HFF-Myc (cell line): ENCODE measurements at regions not wholly inside any gene's neighbourhood (a gene's known extent, or its start where the extent isn't known, plus 50 kb on each side); places are given as distances from the start of the nearest gene placed in this dataset.

Source experiments
- DNase-seq: peaks from one replicate; pipeline ENCODE4 v3.0.0-alpha.2; 2011; ENCODE audit warnings: low read depth; ENCODE audit errors: extremely low read depth
- H3K4me3 ChIP-seq: replicated peaks from 2 replicates; pipeline ENCODE4 v1.5.1; 2011; ENCODE audit warnings: low read depth, mild to moderate bottlenecking, control low read depth, low read length
- TF ChIP-seq, protein P1 (sequence below): IDR thresholded peaks from 2 replicates; pipeline ENCODE4 v1.5.1; 2012; ENCODE audit warnings: mild to moderate bottlenecking, low read depth, low read length, control low read depth; ENCODE audit errors: missing control alignments

DNA sequence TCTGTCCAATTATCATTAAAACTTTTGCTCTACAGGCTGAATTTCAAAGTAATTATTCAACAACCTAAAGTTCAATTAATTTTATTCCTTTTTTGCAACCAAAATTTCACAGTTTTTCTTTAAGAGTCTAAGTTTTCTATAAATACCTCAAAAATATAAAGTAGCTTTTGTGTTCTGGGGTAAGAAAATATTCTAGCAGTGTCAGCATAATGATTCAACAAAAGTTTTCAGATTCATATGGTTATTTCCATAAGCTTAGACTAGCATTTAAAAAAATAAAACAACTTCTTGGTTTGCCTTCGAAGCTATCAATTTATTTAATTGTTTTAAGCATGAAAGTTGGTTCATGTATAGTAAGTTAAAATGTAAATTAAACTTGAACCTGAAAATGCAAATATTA is 1962.3 kb upstream of the CDH6 start:
- TF ChIP-seq, protein P1, sequence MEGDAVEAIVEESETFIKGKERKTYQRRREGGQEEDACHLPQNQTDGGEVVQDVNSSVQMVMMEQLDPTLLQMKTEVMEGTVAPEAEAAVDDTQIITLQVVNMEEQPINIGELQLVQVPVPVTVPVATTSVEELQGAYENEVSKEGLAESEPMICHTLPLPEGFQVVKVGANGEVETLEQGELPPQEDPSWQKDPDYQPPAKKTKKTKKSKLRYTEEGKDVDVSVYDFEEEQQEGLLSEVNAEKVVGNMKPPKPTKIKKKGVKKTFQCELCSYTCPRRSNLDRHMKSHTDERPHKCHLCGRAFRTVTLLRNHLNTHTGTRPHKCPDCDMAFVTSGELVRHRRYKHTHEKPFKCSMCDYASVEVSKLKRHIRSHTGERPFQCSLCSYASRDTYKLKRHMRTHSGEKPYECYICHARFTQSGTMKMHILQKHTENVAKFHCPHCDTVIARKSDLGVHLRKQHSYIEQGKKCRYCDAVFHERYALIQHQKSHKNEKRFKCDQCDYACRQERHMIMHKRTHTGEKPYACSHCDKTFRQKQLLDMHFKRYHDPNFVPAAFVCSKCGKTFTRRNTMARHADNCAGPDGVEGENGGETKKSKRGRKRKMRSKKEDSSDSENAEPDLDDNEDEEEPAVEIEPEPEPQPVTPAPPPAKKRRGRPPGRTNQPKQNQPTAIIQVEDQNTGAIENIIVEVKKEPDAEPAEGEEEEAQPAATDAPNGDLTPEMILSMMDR: no peak
- no peak overlapping the region for H3K4me3 ChIP-seq
- no peak for DNase-seq

GRCh38 chr5:29230591-29230990 is 1962.9 kb upstream of the CDH6 start:
- TF ChIP-seq, protein P1: no peak
- H3K4me3 ChIP-seq: no peak overlapping the region
- no peak for DNase-seq

DNA sequence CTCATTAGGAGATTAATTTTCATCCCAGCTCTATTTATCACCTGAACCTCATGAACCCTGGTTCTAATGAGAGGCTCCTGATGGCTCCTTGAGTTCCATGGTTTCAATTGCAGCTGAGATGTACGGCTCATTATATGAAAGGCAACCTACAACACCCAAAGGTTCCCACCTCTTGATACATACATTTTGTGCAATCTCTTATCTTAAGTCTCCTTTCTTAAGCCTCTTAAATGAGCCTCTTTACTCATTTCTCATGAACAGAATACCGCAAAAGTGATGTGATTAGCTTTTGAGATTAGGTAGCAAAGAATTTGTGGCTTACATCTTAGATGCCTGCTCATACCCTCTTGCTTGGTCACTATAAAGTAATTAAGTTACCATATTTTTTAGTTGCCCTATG is 1964.0 kb upstream of the CDH6 start:
- TF ChIP-seq, protein P1: no peak
- H3K4me3 ChIP-seq: no peak overlapping the region
- no peak for DNase-seq

- TF ChIP-seq, protein P1: no peak
- H3K4me3 ChIP-seq: no peak overlapping the region
- no peak for DNase-seq
Measured at GRCh38 chr5:29218138-29218537, 1975.3 kb upstream of the CDH6 start.

DNA sequence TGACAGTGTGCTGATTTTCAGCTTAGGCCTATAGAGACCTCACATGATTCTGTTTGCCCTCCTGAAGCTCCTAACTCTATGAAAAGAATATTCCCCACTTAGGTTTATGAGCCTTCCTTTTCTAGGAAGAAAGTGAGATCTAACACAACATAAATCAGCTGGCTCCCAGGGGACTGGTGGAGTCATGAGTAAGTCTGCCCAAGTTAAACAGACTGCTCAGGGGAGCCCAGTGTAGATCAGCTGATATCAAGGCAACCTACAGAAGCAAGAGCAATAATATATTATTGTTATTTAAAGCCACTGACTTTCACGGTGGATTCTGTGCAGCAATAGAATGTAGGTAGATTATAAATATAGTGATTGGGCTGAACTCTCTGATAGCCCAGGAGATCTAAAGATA is 1978.6 kb upstream of the CDH6 start:
- DNase-seq: no peak
- no peak overlapping the region for H3K4me3 ChIP-seq
- TF ChIP-seq, protein P1: no peak

DNA sequence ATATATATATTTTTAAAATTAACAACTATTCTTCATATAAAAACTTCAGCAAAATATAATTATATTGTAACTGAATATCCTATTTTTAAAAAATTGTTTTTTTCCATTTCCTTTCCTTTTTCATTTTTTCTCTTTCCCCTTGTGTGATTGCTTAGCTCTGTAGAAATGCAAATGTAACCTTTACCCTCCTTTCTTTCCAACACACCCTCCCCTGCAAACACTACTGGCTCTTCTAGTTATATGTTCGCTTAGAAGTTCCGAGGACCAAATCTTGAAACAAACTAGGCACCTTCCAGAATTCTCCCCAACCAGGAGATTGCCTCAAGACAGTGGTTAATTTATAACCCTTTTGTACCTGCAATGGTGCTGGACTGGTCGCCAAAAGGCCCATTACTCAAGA is 1980.0 kb upstream of the CDH6 start:
- no peak for DNase-seq
- TF ChIP-seq, protein P1: no peak
- no peak overlapping the region for H3K4me3 ChIP-seq

DNA sequence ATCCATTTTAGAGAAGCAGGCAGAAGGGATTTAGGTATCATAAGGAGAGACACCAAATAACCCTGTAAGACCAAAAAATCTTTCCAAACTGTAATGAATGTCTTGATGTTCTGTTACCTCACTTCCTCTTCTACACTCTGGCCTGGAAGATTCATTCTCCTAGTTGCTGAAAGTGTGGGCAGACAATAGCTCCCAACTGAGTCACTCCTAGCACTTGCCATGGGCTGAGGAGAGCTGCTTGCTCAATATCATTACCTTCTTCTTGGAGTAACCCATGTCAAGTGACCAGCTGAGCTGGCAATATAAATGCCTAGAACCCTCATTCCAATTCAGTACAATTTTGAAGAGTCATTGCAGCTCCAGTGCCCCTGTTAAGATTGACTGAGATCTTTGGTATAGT is 1985.5 kb upstream of the CDH6 start:
- no peak overlapping the region for H3K4me3 ChIP-seq
- TF ChIP-seq, protein P1: no peak
- DNase-seq: no peak
